ENCODE measurements at regions not wholly inside any gene's neighbourhood (a gene's known extent, or its start where the extent isn't known, plus 50 kb on each side); places are given as distances from the start of the nearest gene placed in this dataset.

- peaks cover 36% of the 10 kb centered on the region for H3K27me3 Mint-ChIP-seq
- intact Hi-C loops (cut with micrococcal nuclease) = no loop called here
These were observed 101.0 kb upstream of the NFE2L3 start for GRCh38 chr7:26051021-26051420.

GRCh38 chr7:26052706-26053105 lies 99.3 kb upstream of the NFE2L3 start:
- H3K36me3 ChIP-seq (replicated peaks in 1 of 2; ENCODE audit: control extremely low read depth in 1 of 2, control insufficient read depth in 1 of 2, extremely low read depth in 1 of 2, insufficient read depth in 2 of 2, low read length in 1 of 2) = no peaks in the 10 kb centered on the region
- no peak for DNase-seq
- TF ChIP-seq EZH2 (IDR thresholded peaks at IDR 0.05; ENCODE audit: borderline replicate concordance, insufficient read depth, low read depth, low read length, poor library complexity, severe bottlenecking) (no peak), CTCF (IDR thresholded peaks at IDR 0.05) (no peak)
- no peak overlapping the region for H3K27ac ChIP-seq (ENCODE audit: low read length in 2 of 2)
- no peak overlapping the region for H3K4me2 ChIP-seq (replicated peaks; ENCODE audit: low read depth, low read length, poor library complexity, severe bottlenecking)
- H4K20me1 ChIP-seq (ENCODE audit: control insufficient read depth, insufficient read depth, low read length, poor library complexity, severe bottlenecking) = no peaks in the 10 kb centered on the region
- no peaks in the 10 kb centered on the region for H3K4me1 Mint-ChIP-seq
- intact Hi-C loops (cut with micrococcal nuclease) = no loop called here
- H3K79me2 ChIP-seq (ENCODE audit: control insufficient read depth, insufficient read depth, low read length) = no peaks in the 10 kb centered on the region
- no peak overlapping the region for H3K27ac Mint-ChIP-seq
- H3K4me3 Mint-ChIP-seq = no peak overlapping the region
- CTCF ChIA-PET = no interaction called here
- H3K4me3 ChIP-seq (ENCODE audit: control extremely low read depth in 1 of 5, extremely low read depth in 1 of 5, insufficient read depth in 1 of 5, low read depth in 2 of 5, low read length in 4 of 5) = no peak overlapping the region
- peaks cover 0 to 29% (median 23%) of the 10 kb centered on the region in 4 experiments for H3K27me3 ChIP-seq (replicated peaks in 1 of 4; ENCODE audit: control extremely low read depth in 1 of 4, control insufficient read depth in 3 of 4, insufficient read depth in 4 of 4, low read length in 3 of 4)
- peaks cover 0 to 11% (median 7%) of the 10 kb centered on the region in 3 donors for H3K9me3 ChIP-seq (ENCODE audit: control extremely low read depth in 1 of 3, control insufficient read depth in 2 of 3, insufficient read depth in 1 of 3, low read length in 2 of 3)
- H3K9me3 Mint-ChIP-seq (ENCODE audit: insufficient read depth) = peaks cover 2% of the 10 kb centered on the region
- peaks cover 47% of the 10 kb centered on the region for H3K27me3 Mint-ChIP-seq
- H2AFZ ChIP-seq (ENCODE audit: insufficient read depth, low read depth, low read length, poor library complexity, severe bottlenecking) = no peak overlapping the region
- no peak for ATAC-seq (ENCODE audit: low read depth)
- POLR2A ChIA-PET = no interaction called here
- H3K9ac ChIP-seq (ENCODE audit: low read length) = no peak overlapping the region
- no peaks in the 10 kb centered on the region for H3K4me1 ChIP-seq (ENCODE audit: control insufficient read depth in 2 of 2, insufficient read depth in 2 of 2, low read length in 2 of 2)

More at GRCh38 chr7:26051021-26051420, 101.0 kb upstream of the NFE2L3 start:
- H3K27me3 ChIP-seq (replicated peaks in 1 of 4; ENCODE audit: control extremely low read depth in 1 of 4, control insufficient read depth in 3 of 4, insufficient read depth in 4 of 4, low read length in 3 of 4) = peaks cover 0 to 23% (median 18%) of the 10 kb centered on the region in 4 experiments
- Mint-ChIP-seq H3K27ac (no peak overlapping the region), H3K4me1 (no peaks in the 10 kb centered on the region), H3K9me3 (ENCODE audit: insufficient read depth) (peaks cover 2% of the 10 kb centered on the region), H3K4me3 (no peak overlapping the region)
- H3K4me1 ChIP-seq (ENCODE audit: control insufficient read depth in 2 of 2, insufficient read depth in 2 of 2, low read length in 2 of 2) = no peaks in the 10 kb centered on the region
- no peaks in the 10 kb centered on the region for H3K36me3 ChIP-seq (replicated peaks in 1 of 2; ENCODE audit: control extremely low read depth in 1 of 2, control insufficient read depth in 1 of 2, extremely low read depth in 1 of 2, insufficient read depth in 2 of 2, low read length in 1 of 2)
- ATAC-seq (ENCODE audit: low read depth) = no peak
- CTCF ChIA-PET = interaction anchor here (1.2 to 1.4 kb wide), 3 partner anchors 10 to 156 kb away, joined by 3 to 4 read pairs (median 3); no protein-coding TSS in a partner anchor
- no peaks in the 10 kb centered on the region for H4K20me1 ChIP-seq (ENCODE audit: control insufficient read depth, insufficient read depth, low read length, poor library complexity, severe bottlenecking)
- H3K4me3 ChIP-seq (ENCODE audit: control extremely low read depth in 1 of 5, extremely low read depth in 1 of 5, insufficient read depth in 1 of 5, low read depth in 2 of 5, low read length in 4 of 5) = no peak overlapping the region
- no peak for DNase-seq
- peaks cover 0 to 11% (median 4%) of the 10 kb centered on the region in 3 donors for H3K9me3 ChIP-seq (ENCODE audit: control extremely low read depth in 1 of 3, control insufficient read depth in 2 of 3, insufficient read depth in 1 of 3, low read length in 2 of 3)
- no peak overlapping the region for H2AFZ ChIP-seq (ENCODE audit: insufficient read depth, low read depth, low read length, poor library complexity, severe bottlenecking)
- H3K79me2 ChIP-seq (ENCODE audit: control insufficient read depth, insufficient read depth, low read length) = no peaks in the 10 kb centered on the region
- no peak overlapping the region for H3K9ac ChIP-seq (ENCODE audit: low read length)
- no peak overlapping the region for H3K27ac ChIP-seq (ENCODE audit: low read length in 2 of 2)
- TF ChIP-seq CTCF (IDR thresholded peaks at IDR 0.05) (no peak), EZH2 (IDR thresholded peaks at IDR 0.05; ENCODE audit: borderline replicate concordance, insufficient read depth, low read depth, low read length, poor library complexity, severe bottlenecking) (no peak)
- POLR2A ChIA-PET = interaction anchor here (0.6 kb wide), 1 partner anchor 285 kb away, joined by 3 read pairs; no protein-coding TSS in a partner anchor
- H3K4me2 ChIP-seq (replicated peaks; ENCODE audit: low read depth, low read length, poor library complexity, severe bottlenecking) = no peak overlapping the region
